CD4-positive, CD25-positive, alpha-beta regulatory T cell (primary cell): ENCODE measurements at regions not wholly inside any gene's neighbourhood (a gene's known extent, or its start where the extent isn't known, plus 50 kb on each side); places are given as distances from the start of the nearest gene placed in this dataset.

ENCODE experiments used
- ATAC-seq, 2 donors: fragments of 150-1000 bp; cut with Tn5 transposase; one replicate each; pipeline ENCODE4 v1.10.0; 2021; ENCODE audit warnings: low read depth in 2 of 2, moderate number of reproducible peaks in 2 of 2, moderate library complexity in 1 of 2
- DNase-seq, 3 donors: peaks; one replicate each; pipeline versions ENCODE4 v3.0.0 to v3.0.0-alpha.2; 2012 to 2022; ENCODE audit warnings: mixed read lengths in 1 of 3
- H3K27ac ChIP-seq: one replicate; pipeline ENCODE4 v1.7.0; 2013; ENCODE audit warnings: mild to moderate bottlenecking, low read length; ENCODE audit not compliant: insufficient read depth, poor library complexity, severe bottlenecking
- H3K27me3 ChIP-seq: one replicate; pipeline ENCODE4 v1.7.0; 2013; ENCODE audit warnings: low read length; ENCODE audit not compliant: control insufficient read depth, insufficient read depth
- H3K36me3 ChIP-seq: one replicate; pipeline ENCODE4 v1.7.0; 2013; ENCODE audit warnings: mild to moderate bottlenecking, low read length, moderate library complexity; ENCODE audit not compliant: control insufficient read depth, insufficient read depth
- H3K4me1 ChIP-seq: 2 replicates; pipeline ENCODE4 v1.7.0; 2013; ENCODE audit warnings: mild to moderate bottlenecking, low read length; ENCODE audit not compliant: insufficient read depth, control insufficient read depth, poor library complexity, severe bottlenecking
- H3K4me3 ChIP-seq: one replicate; pipeline ENCODE4 v1.7.0; 2013; ENCODE audit warnings: low read depth, mild to moderate bottlenecking, low read length, moderate library complexity
- H3K9me3 ChIP-seq, 2 experiments: 1 replicate in 1 of 2; 2 replicates in 1 of 2; pipeline ENCODE4 v1.7.0; 2013; ENCODE audit warnings: low read length in 2 of 2, mild to moderate bottlenecking in 1 of 2, moderate library complexity in 1 of 2; ENCODE audit not compliant: control insufficient read depth in 2 of 2
- H3K27ac Mint-ChIP-seq, 3 donors: one replicate each; pipeline ENCODE4 v1.8.0; 2020 to 2022; ENCODE audit warnings: mild to moderate bottlenecking in 3 of 3, mixed read lengths in 3 of 3, moderate library complexity in 2 of 3
- H3K27me3 Mint-ChIP-seq: one replicate; pipeline ENCODE4 v1.8.0; 2022; ENCODE audit warnings: mild to moderate bottlenecking, mixed read lengths
- H3K36me3 Mint-ChIP-seq: one replicate; pipeline ENCODE4 v1.8.0; 2020; ENCODE audit warnings: mixed read lengths
- H3K4me1 Mint-ChIP-seq, 4 donors: one replicate each; pipeline ENCODE4 v1.8.0; 2020 to 2022; ENCODE audit warnings: mixed read lengths in 4 of 4, mild to moderate bottlenecking in 1 of 4
- H3K4me3 Mint-ChIP-seq, 4 donors: one replicate each; pipeline ENCODE4 v1.8.0; 2020 to 2022; ENCODE audit warnings: mild to moderate bottlenecking in 4 of 4, mixed read lengths in 4 of 4, moderate library complexity in 3 of 4
- H3K9me3 Mint-ChIP-seq, 7 donors: one replicate each; pipeline ENCODE4 v1.8.0; 2020 to 2022; ENCODE audit warnings: mixed read lengths in 7 of 7, mild to moderate bottlenecking in 3 of 7, moderate library complexity in 2 of 7

DNA sequence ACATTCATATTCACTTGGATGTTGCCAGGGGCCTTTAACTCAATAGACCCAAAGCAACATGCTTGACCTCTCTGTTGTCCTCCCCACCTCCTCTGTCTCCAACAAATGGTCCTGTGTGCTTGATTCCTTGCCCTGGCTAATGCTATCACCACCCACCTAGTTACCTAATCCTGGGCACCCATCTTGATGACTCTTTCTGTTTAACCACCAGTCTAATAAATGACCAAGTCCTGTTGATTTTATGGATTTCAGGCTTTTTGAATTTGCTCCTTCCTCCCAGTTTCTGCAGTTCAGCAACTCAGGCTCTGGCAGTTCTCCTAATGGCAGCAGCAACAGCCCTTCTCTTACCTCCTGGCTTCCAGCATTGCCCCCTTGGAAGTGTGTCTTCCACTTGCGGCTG lies 246.3 kb upstream of the KLF4 start:
- no peak for DNase-seq

DNA sequence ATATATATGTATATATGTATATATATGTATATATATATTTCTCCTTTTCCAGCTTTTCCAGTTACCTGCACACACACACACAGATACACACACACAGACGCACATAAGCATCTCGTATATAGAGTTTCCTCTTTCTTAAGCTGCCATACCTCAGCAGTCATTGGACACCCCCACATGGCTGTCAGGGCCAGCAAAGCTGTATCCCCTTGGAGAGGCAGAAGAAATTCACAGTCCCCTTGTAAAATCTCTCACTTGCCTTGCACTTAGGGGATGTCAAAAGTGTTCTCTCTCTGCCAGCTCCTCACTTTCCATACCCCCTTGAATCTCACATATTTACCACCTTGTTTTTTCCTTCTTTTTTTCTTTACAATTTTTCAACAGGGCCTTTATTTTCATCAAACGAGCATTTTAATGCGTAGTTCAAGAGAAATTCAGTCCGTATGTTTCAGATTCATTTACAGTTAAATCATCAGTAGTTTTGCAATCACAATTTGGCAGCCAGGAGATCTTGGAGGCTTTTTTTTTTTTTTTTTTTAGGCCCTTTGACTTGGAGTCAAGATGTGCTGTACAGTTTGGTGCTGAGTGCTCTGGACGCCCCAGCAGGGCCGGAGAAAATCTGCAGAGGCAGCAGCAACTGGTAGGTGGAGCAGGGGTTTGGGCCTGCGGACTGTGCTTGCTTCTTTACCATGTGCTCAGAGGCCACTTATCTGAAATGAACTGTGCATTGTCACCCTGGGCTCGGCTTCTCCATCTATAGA lies 244.9 kb upstream of the KLF4 start:
- no peak overlapping the region for H3K27ac ChIP-seq
- no peaks in the 10 kb centered on the region for H3K36me3 Mint-ChIP-seq
- DNase-seq: no peak
- H3K4me1 ChIP-seq: no peaks in the 10 kb centered on the region
- no peaks in the 10 kb centered on the region for H3K36me3 ChIP-seq
- no peak for ATAC-seq
- no peak overlapping the region for H3K27ac Mint-ChIP-seq
- no peaks in the 10 kb centered on the region for H3K27me3 Mint-ChIP-seq
- peaks cover 0 to 8% (median 0%) of the 10 kb centered on the region in 7 donors for H3K9me3 Mint-ChIP-seq
- H3K27me3 ChIP-seq: no peaks in the 10 kb centered on the region
- no peak overlapping the region for H3K4me3 Mint-ChIP-seq
- H3K4me1 Mint-ChIP-seq: no peaks in the 10 kb centered on the region
- no peaks in the 10 kb centered on the region for H3K9me3 ChIP-seq
- no peak overlapping the region for H3K4me3 ChIP-seq

More for the DNA sequence above, 246.3 kb upstream of the KLF4 start:
- Mint-ChIP-seq H3K36me3 (no peaks in the 10 kb centered on the region), H3K27ac (no peak overlapping the region), H3K9me3 (peaks cover 0 to 6% (median 0%) of the 10 kb centered on the region in 7 donors), H3K27me3 (no peaks in the 10 kb centered on the region), H3K4me3 (no peak overlapping the region), H3K4me1 (no peaks in the 10 kb centered on the region)
- Histone ChIP-seq H3K27ac (no peak overlapping the region), H3K4me1 (no peaks in the 10 kb centered on the region), H3K4me3 (no peak overlapping the region), H3K36me3 (no peaks in the 10 kb centered on the region), H3K27me3 (no peaks in the 10 kb centered on the region), H3K9me3 (no peaks in the 10 kb centered on the region)
- ATAC-seq: no peak

DNA sequence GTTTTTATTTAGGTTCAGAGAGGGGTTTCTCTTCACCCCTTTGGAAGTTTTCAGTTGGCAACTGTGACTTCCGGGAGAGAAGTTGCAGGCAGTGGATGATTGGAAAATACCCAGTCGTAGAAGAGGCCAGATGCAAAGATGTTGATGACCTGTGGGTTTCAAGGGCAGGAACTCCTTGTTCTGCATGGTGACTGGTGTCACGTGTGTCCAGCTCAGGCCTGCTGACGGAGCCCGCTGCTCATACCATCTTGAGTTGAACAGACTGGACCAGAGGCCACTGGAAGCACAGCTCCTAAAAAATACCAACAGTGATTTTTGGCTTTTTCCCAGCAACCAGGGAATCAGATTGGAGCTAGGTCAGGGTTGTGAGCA lies 243.9 kb upstream of the KLF4 start:
- Mint-ChIP-seq H3K27ac (no peak overlapping the region), H3K27me3 (no peaks in the 10 kb centered on the region), H3K4me1 (no peaks in the 10 kb centered on the region), H3K9me3 (peaks cover 0 to 9% (median 0%) of the 10 kb centered on the region in 7 donors), H3K4me3 (no peak overlapping the region), H3K36me3 (no peaks in the 10 kb centered on the region)
- no peaks in the 10 kb centered on the region for H3K9me3 ChIP-seq
- H3K27me3 ChIP-seq: no peaks in the 10 kb centered on the region
- H3K4me3 ChIP-seq: no peak overlapping the region
- H3K4me1 ChIP-seq: no peaks in the 10 kb centered on the region
- no peak overlapping the region for H3K27ac ChIP-seq
- DNase-seq (no peak), ATAC-seq (no peak)
- no peaks in the 10 kb centered on the region for H3K36me3 ChIP-seq

DNA sequence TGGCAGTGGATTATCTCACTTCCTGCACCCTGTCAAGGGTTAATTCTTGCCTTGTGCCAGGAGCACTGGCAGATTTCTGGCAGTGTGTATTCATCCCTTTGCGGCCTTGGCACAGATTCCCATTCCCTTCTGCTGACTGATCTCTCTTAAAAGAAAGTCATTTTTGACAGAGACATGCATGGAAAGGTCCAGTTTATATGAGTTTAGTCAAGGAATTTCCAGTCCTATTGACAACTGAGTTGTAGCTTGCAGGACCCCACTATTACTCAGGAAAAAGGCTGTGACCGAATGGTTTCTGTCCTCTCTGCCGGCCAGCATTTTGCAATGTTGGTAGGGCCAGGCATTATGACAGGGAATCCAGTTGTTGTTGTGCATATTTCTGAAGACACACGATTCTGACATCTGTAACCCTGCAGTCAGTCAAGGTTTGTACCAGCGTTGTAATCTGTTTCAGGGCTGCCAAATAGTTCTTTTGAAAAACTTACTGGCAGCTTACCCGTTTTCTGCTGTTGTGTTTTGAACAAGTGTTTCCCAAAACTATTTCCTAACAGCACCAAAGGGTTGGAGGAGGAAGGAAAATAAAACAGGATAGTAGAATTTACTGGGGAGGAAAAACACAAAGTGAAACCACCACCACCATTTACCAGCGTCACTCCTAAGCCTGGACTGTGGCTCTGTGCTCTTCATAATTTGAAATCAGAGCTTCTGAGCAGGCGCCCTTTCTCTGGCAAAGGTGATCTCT lies 243.4 kb upstream of the KLF4 start:
- Mint-ChIP-seq H3K9me3 (peaks cover 0 to 9% (median 0%) of the 10 kb centered on the region in 7 donors), H3K27ac (no peak overlapping the region), H3K36me3 (no peaks in the 10 kb centered on the region), H3K4me3 (no peak overlapping the region), H3K4me1 (no peaks in the 10 kb centered on the region), H3K27me3 (no peaks in the 10 kb centered on the region)
- no peak overlapping the region for H3K27ac ChIP-seq
- no peaks in the 10 kb centered on the region for H3K36me3 ChIP-seq
- H3K9me3 ChIP-seq: no peaks in the 10 kb centered on the region
- H3K4me3 ChIP-seq: no peak overlapping the region
- no peak for DNase-seq
- ATAC-seq: no peak
- no peaks in the 10 kb centered on the region for H3K27me3 ChIP-seq
- no peaks in the 10 kb centered on the region for H3K4me1 ChIP-seq

DNA sequence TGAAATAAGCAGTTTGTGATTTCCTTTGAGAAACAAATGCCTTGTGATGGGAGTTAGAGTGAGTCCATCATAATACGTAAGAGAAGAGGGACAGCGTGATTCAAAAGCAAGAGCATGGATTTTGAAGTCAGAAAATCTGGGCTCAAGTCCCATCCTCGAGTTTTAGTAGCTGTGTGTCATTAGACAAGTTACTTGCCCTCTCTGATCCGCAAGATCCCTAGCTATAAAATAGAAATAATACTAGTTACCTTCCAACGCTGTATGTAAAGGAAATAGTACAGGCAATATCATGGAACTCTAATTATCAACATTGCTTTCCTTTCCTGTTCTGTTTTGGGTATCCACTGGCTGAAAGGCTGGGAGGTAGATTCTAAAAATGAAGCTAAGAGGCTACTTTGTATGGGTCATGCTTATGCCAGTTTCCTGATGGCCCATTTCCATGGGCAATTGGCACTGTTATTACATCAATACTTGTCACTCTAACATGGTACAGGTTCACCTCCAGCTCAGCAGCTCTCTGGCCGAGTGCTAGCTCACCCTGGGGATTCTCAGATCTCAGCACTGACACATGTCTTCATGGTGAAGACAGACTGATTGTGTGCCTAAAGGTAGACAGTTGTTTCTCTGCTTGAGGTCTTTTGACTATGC lies 241.7 kb upstream of the KLF4 start:
- Histone ChIP-seq H3K27me3 (no peaks in the 10 kb centered on the region), H3K36me3 (no peaks in the 10 kb centered on the region), H3K27ac (no peak overlapping the region), H3K4me3 (no peak overlapping the region), H3K4me1 (no peaks in the 10 kb centered on the region), H3K9me3 (no peaks in the 10 kb centered on the region)
- Mint-ChIP-seq H3K36me3 (no peaks in the 10 kb centered on the region), H3K4me1 (no peaks in the 10 kb centered on the region), H3K27ac (no peak overlapping the region), H3K4me3 (no peak overlapping the region), H3K27me3 (no peaks in the 10 kb centered on the region), H3K9me3 (peaks cover 0 to 9% (median 0%) of the 10 kb centered on the region in 7 donors)
- no peak for DNase-seq
- ATAC-seq: no peak

DNA sequence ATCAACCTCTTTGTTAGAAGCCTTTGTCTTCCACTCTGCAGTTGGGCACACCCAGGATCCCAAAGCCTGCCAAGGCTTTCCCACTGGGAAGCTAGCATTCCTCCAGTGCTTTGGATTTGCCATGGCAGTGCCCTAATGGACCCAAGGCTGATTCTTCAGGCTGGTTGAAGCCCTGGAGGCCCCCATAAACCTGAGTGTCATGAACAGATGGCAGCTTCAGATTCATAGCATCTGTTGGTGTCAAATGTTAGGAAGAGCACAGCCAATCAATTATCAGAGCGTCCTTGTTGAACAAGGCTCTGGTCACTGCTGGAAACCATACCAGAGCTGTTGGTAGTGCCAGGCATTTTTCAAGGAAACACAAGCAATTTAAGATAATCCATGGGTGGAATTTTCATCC lies 241.1 kb upstream of the KLF4 start:
- no peak for DNase-seq
- Mint-ChIP-seq H3K36me3 (no peaks in the 10 kb centered on the region), H3K9me3 (peaks cover 0 to 9% (median 0%) of the 10 kb centered on the region in 7 donors), H3K4me3 (no peak overlapping the region), H3K27me3 (no peaks in the 10 kb centered on the region), H3K27ac (no peak overlapping the region), H3K4me1 (no peaks in the 10 kb centered on the region)
- Histone ChIP-seq H3K27ac (no peak overlapping the region), H3K9me3 (no peaks in the 10 kb centered on the region), H3K4me1 (no peaks in the 10 kb centered on the region), H3K4me3 (no peak overlapping the region), H3K36me3 (no peaks in the 10 kb centered on the region), H3K27me3 (no peaks in the 10 kb centered on the region)
- no peak for ATAC-seq

DNA sequence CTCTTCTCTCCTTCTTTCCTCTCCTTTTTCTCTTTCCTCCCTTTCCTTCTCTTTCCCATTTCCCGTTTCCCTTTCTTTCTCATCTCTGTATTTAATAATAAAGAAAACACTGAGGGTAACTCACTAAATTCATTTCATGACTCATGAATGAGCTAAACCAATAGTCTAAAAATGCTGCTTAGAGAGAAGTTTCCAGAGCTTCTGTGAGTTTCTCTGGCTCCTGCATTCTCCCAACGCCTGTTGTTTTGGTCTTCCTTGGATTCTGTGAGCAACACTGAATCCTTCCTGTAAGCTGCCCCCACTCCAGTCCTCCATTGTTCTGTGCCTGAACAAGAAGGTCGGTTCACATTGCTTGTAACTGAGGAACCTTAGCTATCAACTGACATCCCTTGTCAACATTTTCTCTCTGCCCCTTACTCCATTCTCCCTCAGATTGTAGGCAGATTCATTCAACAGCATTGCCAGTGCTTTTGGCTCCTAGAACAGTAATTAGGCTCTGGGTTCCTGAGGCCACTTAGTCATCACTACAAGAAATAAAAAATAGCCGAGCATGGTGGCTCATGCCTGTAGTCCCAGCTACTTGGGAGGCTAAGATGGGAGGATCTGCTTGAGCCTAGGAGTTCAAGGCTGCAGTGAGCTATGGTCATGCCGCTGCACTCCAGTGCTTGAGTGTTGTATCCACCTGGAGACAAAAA lies 237.7 kb upstream of the KLF4 start:
- Histone ChIP-seq H3K27me3 (no peaks in the 10 kb centered on the region), H3K36me3 (no peaks in the 10 kb centered on the region), H3K9me3 (no peaks in the 10 kb centered on the region), H3K27ac (no peak overlapping the region), H3K4me3 (no peak overlapping the region), H3K4me1 (no peaks in the 10 kb centered on the region)
- Mint-ChIP-seq H3K27ac (no peak overlapping the region), H3K4me1 (no peaks in the 10 kb centered on the region), H3K4me3 (no peak overlapping the region), H3K9me3 (peaks cover 0 to 8% (median 3%) of the 10 kb centered on the region in 7 donors), H3K27me3 (no peaks in the 10 kb centered on the region), H3K36me3 (no peaks in the 10 kb centered on the region)
- ATAC-seq (no peak), DNase-seq (no peak)
